GM12878 (cell line): ENCODE measurements at regions not wholly inside any gene's neighbourhood (a gene's known extent, or its start where the extent isn't known, plus 50 kb on each side); places are given as distances from the start of the nearest gene placed in this dataset.

Source experiments
- BHLHE40 ChIP-seq, 2 experiments: fragments of 450-650 bp in 1 of 2; IDR thresholded peaks; 2 replicates each; pipeline ENCODE4 v1.6.1; 2011 to 2017; ENCODE audit warnings: low read depth in 2 of 2, borderline replicate concordance in 1 of 2, improper control_type of control experiment in 1 of 2, low read length in 1 of 2, mild to moderate bottlenecking in 1 of 2
- CTCF ChIP-seq, 3 experiments: IDR thresholded peaks in 2 of 3; conservative IDR thresholded peaks in 1 of 3; 2 replicates each; pipeline ENCODE4 v1.5.1; 2011; ENCODE audit warnings: low read depth in 3 of 3, low read length in 3 of 3, mild to moderate bottlenecking in 3 of 3, control low read depth in 2 of 3, moderate library complexity in 2 of 3, inconsistent platforms in 1 of 3, mixed read lengths in 1 of 3; ENCODE audit not compliant: control insufficient read depth in 2 of 3, insufficient read depth in 1 of 3; ENCODE audit errors: extremely low read depth in 1 of 3
- EP300 ChIP-seq, 2 experiments: fragments of 150-350 bp in 1 of 2; IDR thresholded peaks; 2 replicates each; pipeline ENCODE4 v1.6.1; 2011 to 2012; ENCODE audit warnings: low read depth in 2 of 2, low read length in 2 of 2, borderline replicate concordance in 1 of 2, improper control_type of control experiment in 1 of 2, inconsistent platforms in 1 of 2; ENCODE audit not compliant: control insufficient read depth in 1 of 2
- HDAC2 ChIP-seq: fragments of 200-600 bp; sonication (generic); IDR thresholded peaks from 2 replicates; pipeline ENCODE4 v1.6.1; 2017
- JUND ChIP-seq: IDR thresholded peaks from 2 replicates; pipeline ENCODE4 v1.6.1; 2012; ENCODE audit warnings: low read depth, mild to moderate bottlenecking, low read length, improper control_type of control experiment, moderate library complexity
- POLR2A ChIP-seq: IDR thresholded peaks from 2 replicates; pipeline ENCODE4 v1.6.1; 2011; ENCODE audit warnings: low read depth, mild to moderate bottlenecking, low read length
- SMC3 ChIP-seq: IDR thresholded peaks from 2 replicates; pipeline ENCODE4 v1.6.1; 2011; ENCODE audit warnings: low read length, improper control_type of control experiment, borderline replicate concordance
- SP1 ChIP-seq: IDR thresholded peaks from one replicate; pipeline ENCODE4 v1.6.1; 2011; ENCODE audit warnings: low read depth, low read length
- SREBF2 ChIP-seq: IDR thresholded peaks from 2 replicates; pipeline ENCODE4 v1.6.1; 2012; ENCODE audit warnings: mild to moderate bottlenecking, low read length
- SUPT20H ChIP-seq: IDR thresholded peaks from 2 replicates; pipeline ENCODE4 v1.6.1; 2011; ENCODE audit warnings: low read depth, mild to moderate bottlenecking, low read length, moderate library complexity, borderline replicate concordance; ENCODE audit not compliant: control insufficient read depth
- SUZ12 ChIP-seq: fragments of 200-600 bp; sonication (generic); IDR thresholded peaks from one replicate; pipeline ENCODE4 v1.6.1; 2018; ENCODE audit warnings: antibody characterized with exemption, mild to moderate bottlenecking; ENCODE audit not compliant: unreplicated experiment
- TBL1XR1 ChIP-seq: IDR thresholded peaks from 2 replicates; pipeline ENCODE4 v1.6.1; 2012; ENCODE audit warnings: low read depth, low read length, improper control_type of control experiment
- TF ChIP-seq, protein P1 (sequence below): fragments of 450-650 bp; IDR thresholded peaks from 2 replicates; pipeline ENCODE4 v1.6.1; 2018; ENCODE audit warnings: mild to moderate bottlenecking, low read depth, moderate library complexity; ENCODE audit not compliant: partially characterized antibody

- TF ChIP-seq SUPT20H (no peak), JUND (no peak), SREBF2 (no peak), SUZ12 (no peak), TBL1XR1 (no peak), EP300 (IDR thresholded peaks at IDR 0.05; ENCODE audit: borderline replicate concordance in 1 of 2, control insufficient read depth in 1 of 2, low read depth in 2 of 2, low read length in 2 of 2) (no peak), SMC3 (no peak), HDAC2 (no peak), SP1 (no peak), POLR2A (no peak), BHLHE40 (IDR thresholded peaks at IDR 0.05; ENCODE audit: borderline replicate concordance in 1 of 2, low read depth in 2 of 2, low read length in 1 of 2) (no peak), CTCF (IDR thresholded peaks at IDR 0.05 in 2 of 3, conservative IDR thresholded peaks at IDR 0.05 in 1 of 3; ENCODE audit: control insufficient read depth in 2 of 3, extremely low read depth in 1 of 3, insufficient read depth in 1 of 3, low read depth in 3 of 3, low read length in 3 of 3) (no peak)
- TF ChIP-seq, protein P1, sequence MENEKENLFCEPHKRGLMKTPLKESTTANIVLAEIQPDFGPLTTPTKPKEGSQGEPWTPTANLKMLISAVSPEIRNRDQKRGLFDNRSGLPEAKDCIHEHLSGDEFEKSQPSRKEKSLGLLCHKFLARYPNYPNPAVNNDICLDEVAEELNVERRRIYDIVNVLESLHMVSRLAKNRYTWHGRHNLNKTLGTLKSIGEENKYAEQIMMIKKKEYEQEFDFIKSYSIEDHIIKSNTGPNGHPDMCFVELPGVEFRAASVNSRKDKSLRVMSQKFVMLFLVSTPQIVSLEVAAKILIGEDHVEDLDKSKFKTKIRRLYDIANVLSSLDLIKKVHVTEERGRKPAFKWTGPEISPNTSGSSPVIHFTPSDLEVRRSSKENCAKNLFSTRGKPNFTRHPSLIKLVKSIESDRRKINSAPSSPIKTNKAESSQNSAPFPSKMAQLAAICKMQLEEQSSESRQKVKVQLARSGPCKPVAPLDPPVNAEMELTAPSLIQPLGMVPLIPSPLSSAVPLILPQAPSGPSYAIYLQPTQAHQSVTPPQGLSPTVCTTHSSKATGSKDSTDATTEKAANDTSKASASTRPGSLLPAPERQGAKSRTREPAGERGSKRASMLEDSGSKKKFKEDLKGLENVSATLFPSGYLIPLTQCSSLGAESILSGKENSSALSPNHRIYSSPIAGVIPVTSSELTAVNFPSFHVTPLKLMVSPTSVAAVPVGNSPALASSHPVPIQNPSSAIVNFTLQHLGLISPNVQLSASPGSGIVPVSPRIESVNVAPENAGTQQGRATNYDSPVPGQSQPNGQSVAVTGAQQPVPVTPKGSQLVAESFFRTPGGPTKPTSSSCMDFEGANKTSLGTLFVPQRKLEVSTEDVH, result no peak
Measured at GRCh38 chr15:59812250-59812870, 123.2 kb upstream of the BNIP2 start.
